ENCODE measurements at regions not wholly inside any gene's neighbourhood (a gene's known extent, or its start where the extent isn't known, plus 50 kb on each side); places are given as distances from the start of the nearest gene placed in this dataset.

DNA sequence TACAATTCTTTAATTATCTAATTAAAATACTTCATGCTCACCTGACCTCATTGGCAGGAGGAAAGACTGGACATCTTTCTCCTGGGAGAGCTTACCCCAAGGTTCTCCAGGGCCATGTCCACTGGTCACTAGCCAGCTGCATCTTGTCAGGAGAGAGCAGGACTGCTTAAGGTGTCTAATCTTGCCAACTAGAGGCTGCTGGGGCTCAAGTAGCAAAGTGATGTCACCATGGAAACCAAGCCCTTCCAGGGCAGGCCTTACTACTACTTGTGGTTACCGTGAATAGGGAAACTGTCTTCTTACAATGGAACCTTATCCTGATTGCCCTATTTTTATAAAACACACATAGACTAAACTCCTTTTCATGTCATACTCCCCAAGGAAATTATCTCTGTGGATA is 376.4 kb downstream of the SNAPC1 start:
- no peak overlapping the region for H2AFZ ChIP-seq (ENCODE audit: control insufficient read depth, low read length)
- H3K4me1 ChIP-seq (ENCODE audit: control insufficient read depth, extremely low read depth, insufficient read depth, low read length), result no peaks in the 10 kb centered on the region
- no peak for FAIRE-seq
- no peak overlapping the region for H3K4me2 ChIP-seq (ENCODE audit: control insufficient read depth, extremely low read depth, insufficient read depth, low read depth, low read length)
- no peak for DNase-seq (ENCODE audit: low read depth, low spot score)
- H4K20me1 ChIP-seq (ENCODE audit: control insufficient read depth, extremely low read depth, insufficient read depth, low read length), result no peaks in the 10 kb centered on the region
- H3K9ac ChIP-seq (ENCODE audit: control insufficient read depth, extremely low read depth, insufficient read depth, low read length), result no peak overlapping the region
- TF ChIP-seq, protein P1, sequence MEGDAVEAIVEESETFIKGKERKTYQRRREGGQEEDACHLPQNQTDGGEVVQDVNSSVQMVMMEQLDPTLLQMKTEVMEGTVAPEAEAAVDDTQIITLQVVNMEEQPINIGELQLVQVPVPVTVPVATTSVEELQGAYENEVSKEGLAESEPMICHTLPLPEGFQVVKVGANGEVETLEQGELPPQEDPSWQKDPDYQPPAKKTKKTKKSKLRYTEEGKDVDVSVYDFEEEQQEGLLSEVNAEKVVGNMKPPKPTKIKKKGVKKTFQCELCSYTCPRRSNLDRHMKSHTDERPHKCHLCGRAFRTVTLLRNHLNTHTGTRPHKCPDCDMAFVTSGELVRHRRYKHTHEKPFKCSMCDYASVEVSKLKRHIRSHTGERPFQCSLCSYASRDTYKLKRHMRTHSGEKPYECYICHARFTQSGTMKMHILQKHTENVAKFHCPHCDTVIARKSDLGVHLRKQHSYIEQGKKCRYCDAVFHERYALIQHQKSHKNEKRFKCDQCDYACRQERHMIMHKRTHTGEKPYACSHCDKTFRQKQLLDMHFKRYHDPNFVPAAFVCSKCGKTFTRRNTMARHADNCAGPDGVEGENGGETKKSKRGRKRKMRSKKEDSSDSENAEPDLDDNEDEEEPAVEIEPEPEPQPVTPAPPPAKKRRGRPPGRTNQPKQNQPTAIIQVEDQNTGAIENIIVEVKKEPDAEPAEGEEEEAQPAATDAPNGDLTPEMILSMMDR (optimal IDR thresholded peaks at IDR 0.05 in 1 of 3, IDR thresholded peaks at IDR 0.05 in 1 of 3, conservative IDR thresholded peaks at IDR 0.05 in 1 of 3; ENCODE audit: extremely low read depth in 1 of 3, insufficient read depth in 2 of 3, low read length in 3 of 3), result no peak
- no peak for TF ChIP-seq EZH2 (IDR thresholded peaks at IDR 0.05; ENCODE audit: low read length)
- no peaks in the 10 kb centered on the region for H3K79me2 ChIP-seq (ENCODE audit: control insufficient read depth, insufficient read depth, low read length)
- H3K4me3 ChIP-seq (ENCODE audit: control insufficient read depth in 2 of 3, extremely low read depth in 1 of 3, insufficient read depth in 2 of 3, low read depth in 1 of 3, low read length in 3 of 3), result no peak overlapping the region
- H3K27me3 ChIP-seq (ENCODE audit: control insufficient read depth, extremely low read depth, insufficient read depth, low read length), result no peaks in the 10 kb centered on the region
- no peaks in the 10 kb centered on the region for H3K9me3 ChIP-seq (ENCODE audit: control insufficient read depth, low read depth, low read length)
- dilution Hi-C loops (cut with MboI; ENCODE audit: extremely low pct_ligation_motif_present, low sequenced_read_pairs), result no loop called here
- H3K36me3 ChIP-seq (ENCODE audit: control insufficient read depth in 2 of 2, extremely low read depth in 1 of 2, insufficient read depth in 2 of 2, low read length in 2 of 2), result no peaks in the 10 kb centered on the region
- H3K27ac ChIP-seq (ENCODE audit: control insufficient read depth, insufficient read depth, low read length), result no peak overlapping the region
- no peaks in the 10 kb centered on the region for H3K9me1 ChIP-seq (ENCODE audit: control insufficient read depth, extremely low read depth, insufficient read depth, low read length)

DNA sequence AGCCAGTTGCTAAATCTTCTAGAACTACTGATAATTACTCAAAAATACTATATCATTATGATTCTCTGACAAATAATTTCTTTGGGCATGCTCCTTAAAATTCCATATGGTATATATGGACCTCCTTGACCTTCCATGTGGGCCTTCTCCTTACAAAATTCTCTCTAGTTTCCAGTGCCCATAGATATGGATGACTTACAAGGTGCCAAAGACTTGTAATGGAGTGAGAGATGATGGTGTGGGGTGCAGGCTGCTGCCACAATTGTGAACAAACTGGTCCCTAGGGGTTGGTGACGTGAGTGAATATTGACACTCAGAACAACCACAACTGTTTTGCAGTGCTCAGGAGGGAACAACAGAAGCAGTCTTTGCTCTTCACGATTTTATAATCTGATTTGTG is 378.9 kb downstream of the SNAPC1 start:
- H3K4me3 ChIP-seq (ENCODE audit: control insufficient read depth in 2 of 3, extremely low read depth in 1 of 3, insufficient read depth in 2 of 3, low read depth in 1 of 3, low read length in 3 of 3), result no peak overlapping the region
- dilution Hi-C loops (cut with MboI; ENCODE audit: extremely low pct_ligation_motif_present, low sequenced_read_pairs), result no loop called here
- no peaks in the 10 kb centered on the region for H3K79me2 ChIP-seq (ENCODE audit: control insufficient read depth, insufficient read depth, low read length)
- H3K4me2 ChIP-seq (ENCODE audit: control insufficient read depth, extremely low read depth, insufficient read depth, low read depth, low read length), result no peak overlapping the region
- no peaks in the 10 kb centered on the region for H3K9me1 ChIP-seq (ENCODE audit: control insufficient read depth, extremely low read depth, insufficient read depth, low read length)
- H2AFZ ChIP-seq (ENCODE audit: control insufficient read depth, low read length), result no peak overlapping the region
- H3K4me1 ChIP-seq (ENCODE audit: control insufficient read depth, extremely low read depth, insufficient read depth, low read length), result no peaks in the 10 kb centered on the region
- no peaks in the 10 kb centered on the region for H4K20me1 ChIP-seq (ENCODE audit: control insufficient read depth, extremely low read depth, insufficient read depth, low read length)
- no peak overlapping the region for H3K9ac ChIP-seq (ENCODE audit: control insufficient read depth, extremely low read depth, insufficient read depth, low read length)
- FAIRE-seq, result no peak
- H3K36me3 ChIP-seq (ENCODE audit: control insufficient read depth in 2 of 2, extremely low read depth in 1 of 2, insufficient read depth in 2 of 2, low read length in 2 of 2), result no peaks in the 10 kb centered on the region
- no peak for TF ChIP-seq EZH2 (IDR thresholded peaks at IDR 0.05; ENCODE audit: low read length)
- TF ChIP-seq, protein P1 (optimal IDR thresholded peaks at IDR 0.05 in 1 of 3, IDR thresholded peaks at IDR 0.05 in 1 of 3, conservative IDR thresholded peaks at IDR 0.05 in 1 of 3; ENCODE audit: extremely low read depth in 1 of 3, insufficient read depth in 2 of 3, low read length in 3 of 3), result no peak
- DNase-seq (ENCODE audit: low read depth, low spot score), result no peak
- H3K27ac ChIP-seq (ENCODE audit: control insufficient read depth, insufficient read depth, low read length), result no peak overlapping the region
- H3K27me3 ChIP-seq (ENCODE audit: control insufficient read depth, extremely low read depth, insufficient read depth, low read length), result no peaks in the 10 kb centered on the region
- H3K9me3 ChIP-seq (ENCODE audit: control insufficient read depth, low read depth, low read length), result no peaks in the 10 kb centered on the region

All from keratinocyte (primary cell).